Smooth muscle cell (in vitro differentiated cells): ENCODE measurements at regions not wholly inside any gene's neighbourhood (a gene's known extent, or its start where the extent isn't known, plus 50 kb on each side); places are given as distances from the start of the nearest gene placed in this dataset.
"Not testable (repeated sequence)": the region's sequence is repeated elsewhere in the genome, so short reads cannot be mapped to it uniquely, and the experiment has no call there.

Source experiments
- DNase-seq: peaks from one replicate; lab custom pipeline; 2025; ENCODE audit not compliant: unreplicated experiment; lab: John Stamatoyannopoulos, UW
- H2AFZ ChIP-seq: fragments of 200-600 bp; sonication (generic); 2 replicates; pipeline ENCODE4 v1.6.0; 2016; ENCODE audit warnings: antibody characterized with exemption, low read depth, mild to moderate bottlenecking
- H3F3A ChIP-seq: fragments of 200-600 bp; sonication (generic); 2 replicates; pipeline ENCODE4 v1.6.0; 2017; ENCODE audit warnings: antibody characterized with exemption, low read depth
- H3K27ac ChIP-seq: fragments of 200-600 bp; sonication (generic); 2 replicates; pipeline ENCODE4 v1.5.1; 2016; ENCODE audit warnings: low read depth, mild to moderate bottlenecking
- H3K27me3 ChIP-seq: fragments of 200-600 bp; sonication (generic); 2 replicates; pipeline ENCODE4 v1.6.1; 2016; ENCODE audit warnings: low read depth, mild to moderate bottlenecking
- H3K36me3 ChIP-seq: fragments of 200-600 bp; sonication (generic); 2 replicates; pipeline ENCODE4 v1.5.1; 2016; ENCODE audit warnings: low read depth
- H3K4me1 ChIP-seq: fragments of 200-600 bp; sonication (generic); 2 replicates; pipeline ENCODE4 v1.5.1; 2016; ENCODE audit warnings: low read depth
- H3K4me2 ChIP-seq: fragments of 200-600 bp; sonication (generic); 2 replicates; pipeline ENCODE4 v1.6.0; 2016; ENCODE audit warnings: mild to moderate bottlenecking
- H3K4me3 ChIP-seq: fragments of 200-600 bp; sonication (generic); 2 replicates; pipeline ENCODE4 v1.5.1; 2016; ENCODE audit warnings: mild to moderate bottlenecking
- H3K79me2 ChIP-seq: fragments of 200-600 bp; sonication (generic); 2 replicates; pipeline ENCODE4 v1.6.0; 2016; ENCODE audit warnings: low read depth, mild to moderate bottlenecking
- H3K9ac ChIP-seq: fragments of 200-600 bp; sonication (generic); 2 replicates; pipeline ENCODE4 v1.6.0; 2016; ENCODE audit warnings: low read depth
- H3K9me3 ChIP-seq: fragments of 200-600 bp; sonication (generic); replicated peaks from 2 replicates; pipeline ENCODE4 v1.5.1; 2016; ENCODE audit warnings: low read depth
- H4K20me1 ChIP-seq: fragments of 200-600 bp; sonication (generic); 2 replicates; pipeline ENCODE4 v1.6.0; 2016; ENCODE audit warnings: low read depth
- CTCF ChIP-seq: fragments of 200-600 bp; sonication (generic); IDR thresholded peaks from 2 replicates; pipeline ENCODE4 v1.5.1; 2017; ENCODE audit warnings: borderline replicate concordance, mild to moderate bottlenecking, antibody characterized with exemption; ENCODE audit not compliant: insufficient read depth, poor library complexity, severe bottlenecking
- WGBS: methylation state at CpG from one replicate; pipeline ENCODE4 v1.1.7; 2016; ENCODE audit warnings: low lambda C conversion rate; 5-methylcytosine and 5-hydroxymethylcytosine counted together

DNA sequence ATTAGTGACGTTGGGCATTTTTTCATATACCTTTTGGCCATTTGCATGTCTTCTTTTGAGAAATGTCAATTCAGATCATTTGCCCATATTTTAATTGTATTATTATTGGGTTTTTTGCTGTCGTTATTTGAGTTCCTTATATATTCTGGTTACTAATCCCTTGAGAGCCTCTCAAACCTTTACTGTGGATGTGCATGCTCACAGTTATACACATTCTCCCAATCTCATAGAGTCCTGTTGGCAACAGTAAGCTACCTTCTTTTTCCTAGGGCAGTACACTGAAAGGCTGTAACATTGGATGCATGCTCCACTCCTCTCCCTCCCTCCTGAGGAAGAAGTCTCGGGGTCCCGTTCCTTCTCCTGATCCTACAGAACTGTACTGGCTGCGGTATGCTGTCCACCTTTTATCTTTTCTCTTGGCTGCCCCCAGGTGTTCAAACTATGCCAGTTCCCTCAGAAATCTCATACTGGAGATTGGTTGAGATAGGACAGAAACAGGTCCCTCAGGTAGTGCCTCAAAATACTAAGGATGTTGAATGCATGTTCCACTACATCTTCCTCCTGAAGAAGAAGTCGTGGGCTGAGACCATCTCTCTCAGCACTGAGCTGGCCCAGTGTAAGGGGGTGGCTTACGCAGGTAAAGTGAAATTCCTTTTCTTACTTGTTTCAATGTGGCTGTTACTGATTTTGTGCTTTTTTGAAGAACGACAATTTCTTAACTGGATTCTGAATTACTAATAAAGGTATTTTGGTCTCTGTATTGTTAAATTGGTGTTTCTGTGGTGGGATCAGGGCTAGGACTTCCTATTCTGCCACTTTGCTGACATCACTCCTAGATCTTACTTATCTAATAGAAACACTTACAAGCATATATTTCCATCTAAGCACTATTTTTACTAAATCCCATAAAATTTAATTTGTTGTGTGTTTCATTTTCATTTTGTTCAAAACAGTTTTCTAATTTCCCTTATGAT, 145.4 kb upstream of the HUWE1 start:
- H2AFZ ChIP-seq, result no peak overlapping the region
- TF ChIP-seq CTCF, result peak; percentile 22
- H3K36me3 ChIP-seq, result no peaks in the 10 kb centered on the region
- no peak overlapping the region for H3K27ac ChIP-seq
- no peaks in the 10 kb centered on the region for H3F3A ChIP-seq
- H3K79me2 ChIP-seq, result no peaks in the 10 kb centered on the region
- H3K4me3 ChIP-seq, result no peak overlapping the region
- H4K20me1 ChIP-seq, result no peaks in the 10 kb centered on the region
- WGBS, result 67% methylated on average over 8 of the region's 8 CpGs
- H3K4me1 ChIP-seq, result no peaks in the 10 kb centered on the region
- no peaks in the 10 kb centered on the region for H3K27me3 ChIP-seq
- no peak for DNase-seq
- no peaks in the 10 kb centered on the region for H3K9me3 ChIP-seq
- H3K9ac ChIP-seq, result no peak overlapping the region
- no peak overlapping the region for H3K4me2 ChIP-seq

- 76% methylated on average over 2 of the region's 2 CpGs for WGBS
- no peaks in the 10 kb centered on the region for H3K36me3 ChIP-seq
- no peak overlapping the region for H3K4me2 ChIP-seq
- H3K4me3 ChIP-seq, result no peak overlapping the region
- no peak overlapping the region for H3K9ac ChIP-seq
- DNase-seq, result no peak
- H3K27me3 ChIP-seq, result no peaks in the 10 kb centered on the region
- H3K79me2 ChIP-seq, result no peaks in the 10 kb centered on the region
- H3K4me1 ChIP-seq, result no peaks in the 10 kb centered on the region
- H2AFZ ChIP-seq, result no peak overlapping the region
- H3K27ac ChIP-seq, result no peak overlapping the region
- TF ChIP-seq CTCF, result no peak
- no peaks in the 10 kb centered on the region for H3K9me3 ChIP-seq
- no peaks in the 10 kb centered on the region for H4K20me1 ChIP-seq
- no peaks in the 10 kb centered on the region for H3F3A ChIP-seq
Measured at GRCh38 chrX:53824686-53825085, 138.2 kb upstream of the HUWE1 start.

GRCh38 chrX:53818115-53818514, 131.6 kb upstream of the HUWE1 start:
- H3K4me1 ChIP-seq, H3K4me3 ChIP-seq, H3K36me3 ChIP-seq, H3K9me3 ChIP-seq, H3K27me3 ChIP-seq, H4K20me1 ChIP-seq, H3K9ac ChIP-seq, H3K79me2 ChIP-seq, H3F3A ChIP-seq, H2AFZ ChIP-seq, DNase-seq, H3K4me2 ChIP-seq, H3K27ac ChIP-seq: not testable (repeated sequence)
- 91% methylated on average over 1 of the region's 1 CpG for WGBS

- TF ChIP-seq CTCF, result no peak
- 83% methylated on average over 3 of the region's 3 CpGs for WGBS
- no peak overlapping the region for H3K27ac ChIP-seq
Measured at GRCh38 chrX:53817548-53817947, 131.0 kb upstream of the HUWE1 start.

More at GRCh38 chrX:53817548-53817947, 131.0 kb upstream of the HUWE1 start:
- no peak overlapping the region for H3K9ac ChIP-seq
- no peaks in the 10 kb centered on the region for H3K27me3 ChIP-seq
- no peaks in the 10 kb centered on the region for H3F3A ChIP-seq
- no peaks in the 10 kb centered on the region for H4K20me1 ChIP-seq
- H3K4me2 ChIP-seq, result no peak overlapping the region
- no peak overlapping the region for H2AFZ ChIP-seq
- no peaks in the 10 kb centered on the region for H3K79me2 ChIP-seq
- no peaks in the 10 kb centered on the region for H3K4me1 ChIP-seq
- no peak overlapping the region for H3K4me3 ChIP-seq
- H3K36me3 ChIP-seq, result no peaks in the 10 kb centered on the region
- H3K9me3 ChIP-seq, result no peaks in the 10 kb centered on the region
- no peak for DNase-seq
